Loucy (cell line): ENCODE measurements at regions not wholly inside any gene's neighbourhood (a gene's known extent, or its start where the extent isn't known, plus 50 kb on each side); places are given as distances from the start of the nearest gene placed in this dataset.

ENCODE experiments used
- H2AFZ ChIP-seq: fragments of 200-600 bp; sonication (generic); 2 replicates; pipeline ENCODE4 v1.6.0; 2016; ENCODE audit warnings: antibody characterized with exemption, mild to moderate bottlenecking, low read length, moderate library complexity
- H3F3A ChIP-seq: fragments of 200-600 bp; 2 replicates; pipeline ENCODE4 v1.6.0; 2016; ENCODE audit warnings: antibody characterized with exemption, low read depth, mild to moderate bottlenecking
- H3K27me3 ChIP-seq: fragments of 200-600 bp; sonication (generic); 2 replicates; pipeline ENCODE4 v1.6.1; 2014; ENCODE audit warnings: low read length, mild to moderate bottlenecking; ENCODE audit not compliant: insufficient read depth, poor library complexity, severe bottlenecking
- H3K36me3 ChIP-seq: fragments of 200-600 bp; sonication (generic); 2 replicates; pipeline ENCODE4 v1.6.1; 2016; ENCODE audit warnings: low read length; ENCODE audit not compliant: insufficient read depth
- H3K4me1 ChIP-seq: fragments of 200-600 bp; sonication (generic); 2 replicates; pipeline ENCODE4 v1.5.1; 2014; ENCODE audit warnings: low read length, mild to moderate bottlenecking; ENCODE audit not compliant: insufficient read depth, poor library complexity, severe bottlenecking
- H3K4me2 ChIP-seq: fragments of 200-600 bp; sonication (generic); 2 replicates; pipeline ENCODE4 v1.6.0; 2014; ENCODE audit warnings: antibody characterized with exemption, low read length, low read depth, mild to moderate bottlenecking; ENCODE audit not compliant: poor library complexity, severe bottlenecking
- H3K4me3 ChIP-seq: fragments of 200-600 bp; sonication (generic); 2 replicates; pipeline ENCODE4 v1.5.1; 2014; ENCODE audit warnings: low read length, mild to moderate bottlenecking, mixed read lengths; ENCODE audit not compliant: poor library complexity, severe bottlenecking
- H3K79me2 ChIP-seq: fragments of 200-600 bp; sonication (generic); 2 replicates; pipeline ENCODE4 v1.6.1; 2014; ENCODE audit warnings: low read length; ENCODE audit not compliant: insufficient read depth
- H3K9ac ChIP-seq: fragments of 200-600 bp; sonication (generic); 2 replicates; pipeline ENCODE4 v1.6.0; 2014; ENCODE audit warnings: mild to moderate bottlenecking, low read depth, low read length, moderate library complexity; ENCODE audit not compliant: poor library complexity, severe bottlenecking
- H3K9me2 ChIP-seq: fragments of 200-600 bp; sonication (generic); replicated peaks from 2 replicates; pipeline ENCODE4 v1.6.1; 2016; ENCODE audit warnings: low read depth, low read length, mixed read lengths
- H3K9me3 ChIP-seq: fragments of 200-600 bp; sonication (generic); 2 replicates; pipeline ENCODE4 v1.6.1; 2014; ENCODE audit warnings: mild to moderate bottlenecking, antibody characterized with exemption, low read length, low read depth; ENCODE audit not compliant: insufficient read depth
- H4K20me1 ChIP-seq: fragments of 200-600 bp; sonication (generic); 2 replicates; pipeline ENCODE4 v1.6.0; 2014; ENCODE audit warnings: antibody characterized with exemption, low read length, mild to moderate bottlenecking; ENCODE audit not compliant: insufficient read depth, poor library complexity, severe bottlenecking
- EZH2phosphoT487 ChIP-seq: fragments of 200-600 bp; IDR thresholded peaks from 2 replicates; pipeline ENCODE4 v1.6.1; 2018; ENCODE audit warnings: antibody characterized with exemption, mild to moderate bottlenecking, moderate library complexity, borderline replicate concordance
- TF ChIP-seq, protein P1 (sequence below): fragments of 200-600 bp; sonication (generic); conservative IDR thresholded peaks from 2 replicates; pipeline ENCODE4 v1.5.1; 2014; ENCODE audit warnings: mild to moderate bottlenecking, antibody characterized with exemption, low read length

DNA sequence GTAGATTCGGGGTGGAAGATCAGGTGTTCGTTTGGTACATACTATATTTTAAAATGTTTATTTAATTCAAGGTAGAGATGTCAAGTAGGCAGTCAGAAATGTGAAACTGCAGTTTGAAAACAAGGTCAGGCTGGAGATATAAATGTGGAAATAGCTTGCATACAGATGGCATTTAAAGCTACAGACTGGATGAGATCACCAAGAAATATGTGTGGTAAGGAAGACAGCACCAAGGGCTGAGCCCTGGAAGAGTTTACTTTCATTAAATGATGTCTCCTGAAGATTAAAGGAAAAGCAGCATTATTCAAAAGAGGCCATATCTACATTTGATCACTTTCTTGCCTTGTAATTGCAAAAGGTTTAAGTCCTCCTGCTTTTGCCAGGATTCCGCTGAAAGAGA is 271.3 kb downstream of the PTBP2 start:
- H4K20me1 ChIP-seq, result no peaks in the 10 kb centered on the region
- no peaks in the 10 kb centered on the region for H3K27me3 ChIP-seq
- H3K4me3 ChIP-seq, result no peak overlapping the region
- no peaks in the 10 kb centered on the region for H3K79me2 ChIP-seq
- no peaks in the 10 kb centered on the region for H3K9me3 ChIP-seq
- no peak overlapping the region for H3K9ac ChIP-seq
- H3K36me3 ChIP-seq, result no peaks in the 10 kb centered on the region
- no peaks in the 10 kb centered on the region for H3K9me2 ChIP-seq
- no peak overlapping the region for H2AFZ ChIP-seq
- H3F3A ChIP-seq, result no peaks in the 10 kb centered on the region
- TF ChIP-seq, protein P1, sequence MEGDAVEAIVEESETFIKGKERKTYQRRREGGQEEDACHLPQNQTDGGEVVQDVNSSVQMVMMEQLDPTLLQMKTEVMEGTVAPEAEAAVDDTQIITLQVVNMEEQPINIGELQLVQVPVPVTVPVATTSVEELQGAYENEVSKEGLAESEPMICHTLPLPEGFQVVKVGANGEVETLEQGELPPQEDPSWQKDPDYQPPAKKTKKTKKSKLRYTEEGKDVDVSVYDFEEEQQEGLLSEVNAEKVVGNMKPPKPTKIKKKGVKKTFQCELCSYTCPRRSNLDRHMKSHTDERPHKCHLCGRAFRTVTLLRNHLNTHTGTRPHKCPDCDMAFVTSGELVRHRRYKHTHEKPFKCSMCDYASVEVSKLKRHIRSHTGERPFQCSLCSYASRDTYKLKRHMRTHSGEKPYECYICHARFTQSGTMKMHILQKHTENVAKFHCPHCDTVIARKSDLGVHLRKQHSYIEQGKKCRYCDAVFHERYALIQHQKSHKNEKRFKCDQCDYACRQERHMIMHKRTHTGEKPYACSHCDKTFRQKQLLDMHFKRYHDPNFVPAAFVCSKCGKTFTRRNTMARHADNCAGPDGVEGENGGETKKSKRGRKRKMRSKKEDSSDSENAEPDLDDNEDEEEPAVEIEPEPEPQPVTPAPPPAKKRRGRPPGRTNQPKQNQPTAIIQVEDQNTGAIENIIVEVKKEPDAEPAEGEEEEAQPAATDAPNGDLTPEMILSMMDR, result no peak
- no peak for TF ChIP-seq EZH2phosphoT487
- H3K4me2 ChIP-seq, result no peak overlapping the region
- H3K4me1 ChIP-seq, result no peaks in the 10 kb centered on the region

DNA sequence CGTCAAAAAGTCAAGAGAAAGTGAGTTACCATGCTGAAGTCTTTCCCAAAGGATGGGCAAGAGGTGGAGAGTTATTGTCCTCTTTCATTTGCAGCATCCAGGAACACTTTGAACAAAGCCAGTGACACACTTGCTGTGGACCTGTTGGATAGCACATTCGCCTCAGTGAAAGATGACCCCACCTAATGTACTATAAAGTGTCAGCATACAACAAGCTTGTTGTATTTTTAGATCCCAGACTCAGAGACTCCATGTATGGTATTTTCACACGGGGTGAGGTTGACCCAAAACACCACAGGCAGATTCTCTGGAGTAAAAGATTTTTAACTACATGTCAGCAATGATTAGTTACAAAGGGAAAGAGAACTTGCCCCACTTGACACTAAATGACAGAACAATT is 273.8 kb downstream of the PTBP2 start:
- H3K4me2 ChIP-seq, result no peak overlapping the region
- H3K9me3 ChIP-seq, result no peaks in the 10 kb centered on the region
- no peak for TF ChIP-seq EZH2phosphoT487
- TF ChIP-seq, protein P1, result no peak
- no peaks in the 10 kb centered on the region for H3K79me2 ChIP-seq
- no peaks in the 10 kb centered on the region for H3K9me2 ChIP-seq
- no peaks in the 10 kb centered on the region for H3K36me3 ChIP-seq
- H3F3A ChIP-seq, result no peaks in the 10 kb centered on the region
- H4K20me1 ChIP-seq, result no peaks in the 10 kb centered on the region
- no peak overlapping the region for H3K9ac ChIP-seq
- H2AFZ ChIP-seq, result no peak overlapping the region
- H3K27me3 ChIP-seq, result no peaks in the 10 kb centered on the region
- no peaks in the 10 kb centered on the region for H3K4me1 ChIP-seq
- no peak overlapping the region for H3K4me3 ChIP-seq

DNA sequence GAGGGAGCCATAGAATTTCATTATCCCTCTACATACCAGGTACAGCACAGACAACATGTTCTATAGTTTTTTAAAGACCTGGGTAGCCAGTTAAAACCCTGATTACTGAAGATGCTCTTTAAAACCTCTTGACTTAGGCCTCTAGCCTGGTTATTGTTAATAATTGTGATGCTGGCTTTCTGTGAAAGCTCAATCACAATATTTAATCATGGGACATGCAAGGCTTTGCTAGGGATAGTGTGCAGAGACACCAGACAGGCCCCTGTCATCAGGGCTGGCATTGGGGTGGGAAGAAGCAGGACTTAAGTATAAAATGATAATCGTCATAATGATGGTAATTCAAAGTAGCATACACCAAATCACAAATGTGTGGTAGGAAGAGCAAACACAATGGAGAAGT is 274.4 kb downstream of the PTBP2 start:
- no peak for TF ChIP-seq EZH2phosphoT487
- TF ChIP-seq, protein P1, result no peak
- H3K4me2 ChIP-seq, result no peak overlapping the region
- no peak overlapping the region for H2AFZ ChIP-seq
- no peak overlapping the region for H3K9ac ChIP-seq
- no peaks in the 10 kb centered on the region for H3K9me2 ChIP-seq
- no peaks in the 10 kb centered on the region for H3K79me2 ChIP-seq
- H3K9me3 ChIP-seq, result no peaks in the 10 kb centered on the region
- H3K4me1 ChIP-seq, result no peaks in the 10 kb centered on the region
- H3K27me3 ChIP-seq, result no peaks in the 10 kb centered on the region
- no peaks in the 10 kb centered on the region for H3K36me3 ChIP-seq
- no peaks in the 10 kb centered on the region for H3F3A ChIP-seq
- no peaks in the 10 kb centered on the region for H4K20me1 ChIP-seq
- H3K4me3 ChIP-seq, result no peak overlapping the region
